Upper lobe of right lung (tissue), 1 donor: ENCODE measurements at regions not wholly inside any gene's neighbourhood (a gene's known extent, or its start where the extent isn't known, plus 50 kb on each side); places are given as distances from the start of the nearest gene placed in this dataset.
A peak's percentile ranks its signal among the peaks of the same experiment; 100 is the strongest.

Experiments used
- ATAC-seq: fragments of 200-7000 bp; cut with Tn5 transposase; one replicate; pipeline ENCODE4 v1.9.1; 2020; ENCODE audit warnings: mild to moderate bottlenecking, moderate library complexity
- DNase-seq: peaks from one replicate; pipeline ENCODE4 v3.0.0-alpha.2; 2020
- H3K27ac ChIP-seq: fragments of 200-600 bp; one replicate; pipeline ENCODE4 v1.8.0; 2022
- H3K27me3 ChIP-seq: fragments of 200-600 bp; one replicate; pipeline ENCODE4 v1.8.0; 2022; ENCODE audit warnings: mild to moderate bottlenecking
- H3K36me3 ChIP-seq: fragments of 200-600 bp; one replicate; pipeline ENCODE4 v1.8.0; 2022
- H3K4me1 ChIP-seq: fragments of 200-600 bp; one replicate; pipeline ENCODE4 v1.8.0; 2022
- H3K4me3 ChIP-seq: fragments of 200-600 bp; one replicate; pipeline ENCODE4 v1.8.0; 2022; ENCODE audit warnings: mild to moderate bottlenecking
- H3K9me3 ChIP-seq: fragments of 200-600 bp; one replicate; pipeline ENCODE4 v1.8.0; 2022
- intact Hi-C: fragments of 100-400 bp; cut with DNase I; formaldehyde crosslinking; loops from one replicate; pipeline ENCODE4 v1.11.0; 2022
- TF ChIP-seq, protein P1 (sequence below): fragments of 200-600 bp; IDR thresholded peaks from one replicate; pipeline ENCODE4 v1.8.0; 2022; ENCODE audit warnings: antibody characterized with exemption
- donor health status: DM: no; HTN: yes; CAD: no; lungs with severe emphysema.

DNA sequence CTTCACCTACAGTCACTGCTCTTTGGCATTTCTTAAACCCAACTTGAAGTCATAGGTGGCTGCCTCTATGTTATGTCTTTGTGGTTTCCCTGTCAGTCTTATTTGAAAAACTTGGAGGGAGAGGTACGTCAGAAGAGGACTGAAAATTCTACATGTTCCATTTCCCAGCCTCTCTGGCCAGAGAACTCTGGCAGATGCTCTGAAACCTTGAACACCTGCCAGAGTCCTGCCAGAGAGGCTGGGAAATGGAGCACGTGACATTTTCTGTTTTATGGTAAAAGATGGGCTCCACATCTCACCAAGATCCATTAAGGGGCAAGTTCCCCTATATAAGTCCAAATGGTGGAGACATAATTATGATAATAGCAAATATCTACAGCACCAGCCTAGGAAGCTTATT lies 99.5 kb downstream of the MAFB start:
- H3K36me3 ChIP-seq, result no peaks in the 10 kb centered on the region
- H3K27me3 ChIP-seq, result no peaks in the 10 kb centered on the region

DNA sequence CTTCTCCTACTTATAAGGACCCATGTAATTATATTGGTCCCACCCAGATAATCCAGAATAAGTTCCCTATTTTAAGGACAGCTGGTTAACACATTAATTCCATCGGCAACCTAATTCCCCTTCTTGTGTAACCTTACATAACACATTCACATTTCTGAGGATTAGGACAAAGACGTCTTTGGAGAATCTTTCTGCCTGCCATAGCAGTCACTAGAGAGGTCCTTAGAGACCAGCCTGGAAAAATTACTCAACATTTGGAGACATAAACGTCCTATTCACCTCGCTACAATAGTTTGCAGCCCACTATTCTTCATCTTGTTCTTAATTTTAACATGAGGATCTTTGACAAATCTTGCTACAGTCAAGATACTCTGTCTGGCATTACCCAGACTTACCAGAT lies 100.1 kb downstream of the MAFB start:
- Histone ChIP-seq H3K27me3 (no peaks in the 10 kb centered on the region), H3K36me3 (no peaks in the 10 kb centered on the region), H3K4me1 (peaks cover 3% of the 10 kb centered on the region), H3K27ac (no peak overlapping the region), H3K4me3 (no peak overlapping the region), H3K9me3 (no peaks in the 10 kb centered on the region)
- ATAC-seq (no peak), DNase-seq (no peak)
- intact Hi-C loops, result no loop called here
- TF ChIP-seq, protein P1, sequence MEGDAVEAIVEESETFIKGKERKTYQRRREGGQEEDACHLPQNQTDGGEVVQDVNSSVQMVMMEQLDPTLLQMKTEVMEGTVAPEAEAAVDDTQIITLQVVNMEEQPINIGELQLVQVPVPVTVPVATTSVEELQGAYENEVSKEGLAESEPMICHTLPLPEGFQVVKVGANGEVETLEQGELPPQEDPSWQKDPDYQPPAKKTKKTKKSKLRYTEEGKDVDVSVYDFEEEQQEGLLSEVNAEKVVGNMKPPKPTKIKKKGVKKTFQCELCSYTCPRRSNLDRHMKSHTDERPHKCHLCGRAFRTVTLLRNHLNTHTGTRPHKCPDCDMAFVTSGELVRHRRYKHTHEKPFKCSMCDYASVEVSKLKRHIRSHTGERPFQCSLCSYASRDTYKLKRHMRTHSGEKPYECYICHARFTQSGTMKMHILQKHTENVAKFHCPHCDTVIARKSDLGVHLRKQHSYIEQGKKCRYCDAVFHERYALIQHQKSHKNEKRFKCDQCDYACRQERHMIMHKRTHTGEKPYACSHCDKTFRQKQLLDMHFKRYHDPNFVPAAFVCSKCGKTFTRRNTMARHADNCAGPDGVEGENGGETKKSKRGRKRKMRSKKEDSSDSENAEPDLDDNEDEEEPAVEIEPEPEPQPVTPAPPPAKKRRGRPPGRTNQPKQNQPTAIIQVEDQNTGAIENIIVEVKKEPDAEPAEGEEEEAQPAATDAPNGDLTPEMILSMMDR, result no peak

More for the DNA sequence above, 99.5 kb downstream of the MAFB start:
- H3K4me1 ChIP-seq, result no peaks in the 10 kb centered on the region
- DNase-seq (no peak), ATAC-seq (no peak)
- intact Hi-C loops, result no loop called here
- TF ChIP-seq, protein P1, result no peak
- no peak overlapping the region for H3K4me3 ChIP-seq
- no peak overlapping the region for H3K27ac ChIP-seq
- no peaks in the 10 kb centered on the region for H3K9me3 ChIP-seq

DNA sequence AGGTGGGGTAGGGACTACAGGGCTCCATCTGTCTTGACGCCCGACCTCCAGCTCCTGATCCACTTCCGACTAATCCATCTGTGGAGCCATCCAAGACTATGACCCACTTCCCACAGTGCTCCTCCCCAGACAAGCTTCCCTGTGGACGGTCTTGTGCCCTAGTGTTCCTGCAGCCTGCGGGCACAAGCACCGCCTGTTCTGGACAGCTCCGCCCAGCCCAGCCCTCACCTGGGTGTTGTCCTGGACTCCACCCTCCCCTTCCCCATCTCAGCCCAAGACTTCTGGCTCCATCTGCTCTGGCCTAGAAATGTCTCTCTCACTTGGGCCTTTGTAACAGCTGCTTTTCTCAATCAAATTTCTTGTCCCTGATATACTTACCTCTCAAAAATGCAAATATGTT lies 102.0 kb downstream of the MAFB start:
- no peaks in the 10 kb centered on the region for H3K9me3 ChIP-seq
- ATAC-seq (no peak), DNase-seq (no peak)
- H3K4me3 ChIP-seq, result no peak overlapping the region
- intact Hi-C loops, result no loop called here
- no peaks in the 10 kb centered on the region for H3K27me3 ChIP-seq
- TF ChIP-seq, protein P1, result no peak
- no peaks in the 10 kb centered on the region for H3K36me3 ChIP-seq
- peaks cover 6% of the 10 kb centered on the region for H3K4me1 ChIP-seq
- no peak overlapping the region for H3K27ac ChIP-seq

DNA sequence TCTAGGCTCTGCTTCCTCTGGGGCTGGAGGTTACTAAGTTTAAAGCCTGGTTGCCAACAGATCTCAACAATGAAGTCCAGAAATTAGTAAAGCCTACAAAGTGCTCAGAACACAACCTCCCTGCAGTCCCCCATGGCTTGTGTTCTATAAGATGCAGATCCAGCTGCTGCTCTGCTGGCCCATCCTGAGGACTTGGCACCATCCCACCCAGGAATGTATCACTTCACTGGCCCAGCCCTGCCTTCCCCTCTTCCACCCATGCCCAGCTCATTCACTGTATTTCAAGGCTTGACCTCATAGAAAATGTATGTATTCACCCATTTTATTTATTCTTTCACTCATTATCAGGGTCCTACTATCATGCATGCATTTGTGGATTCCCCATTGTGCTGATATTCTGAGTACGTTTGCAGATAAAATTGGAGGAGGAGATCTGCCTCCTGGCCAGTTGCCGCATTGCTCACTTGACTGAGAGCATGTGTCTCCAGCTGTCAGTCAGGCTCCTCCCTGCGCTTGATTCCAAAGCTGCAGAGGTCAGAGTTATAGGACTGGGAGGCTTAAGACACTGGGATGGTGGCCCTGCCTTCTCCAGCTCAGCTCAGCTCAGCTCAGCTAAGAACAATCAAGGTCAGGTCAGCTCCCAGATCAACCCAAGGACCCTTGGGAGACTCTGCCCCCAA lies 104.8 kb downstream of the MAFB start:
- TF ChIP-seq, protein P1, result no peak
- no peak for DNase-seq
- Histone ChIP-seq H3K27me3 (no peaks in the 10 kb centered on the region), H3K4me1 (peaks cover 6% of the 10 kb centered on the region), H3K36me3 (no peaks in the 10 kb centered on the region), H3K4me3 (no peak overlapping the region), H3K9me3 (no peaks in the 10 kb centered on the region), H3K27ac (no peak overlapping the region)
- intact Hi-C loops, result no loop called here
- peak; percentile 44 for ATAC-seq

DNA sequence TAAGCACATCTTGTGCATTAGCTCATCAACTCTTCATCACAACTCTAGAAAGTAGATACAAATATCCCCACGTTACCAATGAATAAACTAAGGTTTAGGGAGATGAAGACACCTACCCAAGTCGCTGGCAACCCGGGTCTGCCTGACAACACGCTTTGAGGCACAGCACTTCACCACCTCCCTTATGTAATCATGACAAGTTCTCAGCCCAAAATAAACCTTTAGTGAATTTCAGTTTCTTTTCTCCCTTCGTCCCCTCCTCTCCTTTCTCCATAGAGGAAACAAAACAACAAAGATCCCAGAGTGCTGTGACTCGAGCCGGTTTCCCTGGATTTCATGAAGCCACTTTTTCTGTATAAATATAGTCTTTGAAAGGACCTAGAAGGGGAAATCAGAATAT lies 105.4 kb downstream of the MAFB start:
- intact Hi-C loops, result no loop called here
- TF ChIP-seq, protein P1, result no peak
- peaks cover 6% of the 10 kb centered on the region for H3K4me1 ChIP-seq
- no peaks in the 10 kb centered on the region for H3K36me3 ChIP-seq
- H3K27me3 ChIP-seq, result no peaks in the 10 kb centered on the region
- no peak overlapping the region for H3K4me3 ChIP-seq
- DNase-seq, result no peak
- peak; percentile 11 for ATAC-seq
- H3K27ac ChIP-seq, result no peak overlapping the region
- no peaks in the 10 kb centered on the region for H3K9me3 ChIP-seq

DNA sequence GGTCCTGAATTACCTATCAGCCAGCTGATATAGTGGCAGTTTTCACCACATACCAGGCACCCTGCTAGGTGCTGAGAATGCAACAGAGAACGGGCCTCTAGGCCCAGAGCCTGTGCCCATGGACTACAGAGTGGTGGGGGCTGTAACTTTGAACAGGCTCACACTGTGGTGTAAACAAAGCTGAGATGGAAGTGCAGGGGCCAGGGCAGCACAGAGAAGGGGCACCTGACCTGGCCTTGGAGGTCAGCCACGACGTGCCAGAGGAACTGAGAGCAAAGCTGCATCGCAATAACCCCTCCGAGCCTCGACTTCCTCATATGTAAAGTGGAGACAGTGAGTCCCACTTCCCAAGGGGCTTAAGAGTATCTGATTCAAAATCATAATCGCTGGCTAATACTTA lies 105.8 kb downstream of the MAFB start:
- DNase-seq (no peak), ATAC-seq (peak; percentile 66)
- Histone ChIP-seq H3K36me3 (no peaks in the 10 kb centered on the region), H3K4me1 (peaks cover 6% of the 10 kb centered on the region), H3K27ac (no peak overlapping the region), H3K4me3 (no peak overlapping the region), H3K27me3 (no peaks in the 10 kb centered on the region), H3K9me3 (no peaks in the 10 kb centered on the region)
- TF ChIP-seq, protein P1, result no peak
- intact Hi-C loops, result no loop called here
